GM19193 (cell line): ENCODE measurements at regions not wholly inside any gene's neighbourhood (a gene's known extent, or its start where the extent isn't known, plus 50 kb on each side); places are given as distances from the start of the nearest gene placed in this dataset.

ENCODE experiments used
- POLR2A ChIP-seq: IDR thresholded peaks from 4 replicates; pipeline ENCODE4 v1.6.1; 2011; ENCODE audit not compliant: insufficient read depth, insufficient read length; ENCODE audit errors: extremely low read depth

- no peak for TF ChIP-seq POLR2A
These were observed 319.4 kb downstream of the ZFHX3 start for GRCh38 chr16:72728516-72728915.

- no peak for TF ChIP-seq POLR2A
These were observed 320.4 kb downstream of the ZFHX3 start for GRCh38 chr16:72727565-72727964.

DNA sequence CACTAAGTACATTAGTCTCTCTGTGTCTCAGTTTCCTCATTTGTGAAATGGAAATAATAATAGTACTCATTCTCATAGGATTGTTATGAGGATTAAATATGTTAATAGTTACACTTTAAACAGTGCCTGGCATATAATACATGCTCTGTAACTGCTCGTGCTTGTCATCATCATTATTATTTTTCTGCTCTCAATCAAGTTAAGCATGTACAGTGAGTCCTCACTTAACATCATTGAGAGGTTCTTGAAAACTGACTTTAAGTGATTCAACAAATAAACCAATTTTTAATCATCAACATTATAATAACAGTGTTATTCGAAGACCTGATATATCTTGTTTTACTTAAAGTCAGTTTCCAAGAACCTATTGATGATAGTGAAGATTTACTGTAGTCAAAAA, 322.3 kb downstream of the ZFHX3 start:
- TF ChIP-seq POLR2A, result no peak

GRCh38 chr16:72723781-72724180, 324.1 kb downstream of the ZFHX3 start:
- no peak for TF ChIP-seq POLR2A

DNA sequence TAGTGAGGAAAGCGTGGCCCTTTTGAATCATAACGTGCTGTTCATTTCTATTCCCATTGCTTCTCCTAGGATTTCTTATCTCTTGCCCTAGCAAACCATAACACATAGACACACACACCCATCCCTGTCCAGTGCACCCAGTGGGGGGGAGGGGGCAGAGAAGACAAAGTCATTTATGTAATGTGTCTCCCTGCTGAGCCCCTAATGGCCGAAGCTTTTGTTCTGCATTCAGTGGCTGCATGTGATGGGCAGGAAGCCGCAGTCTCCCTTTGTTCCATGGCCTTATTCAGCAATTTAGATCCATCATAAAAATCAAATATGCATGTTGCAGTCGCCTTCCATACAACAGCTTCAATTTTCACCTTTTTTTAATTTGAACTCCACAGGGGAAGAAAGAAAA, 325.4 kb downstream of the ZFHX3 start:
- TF ChIP-seq POLR2A, result no peak

DNA sequence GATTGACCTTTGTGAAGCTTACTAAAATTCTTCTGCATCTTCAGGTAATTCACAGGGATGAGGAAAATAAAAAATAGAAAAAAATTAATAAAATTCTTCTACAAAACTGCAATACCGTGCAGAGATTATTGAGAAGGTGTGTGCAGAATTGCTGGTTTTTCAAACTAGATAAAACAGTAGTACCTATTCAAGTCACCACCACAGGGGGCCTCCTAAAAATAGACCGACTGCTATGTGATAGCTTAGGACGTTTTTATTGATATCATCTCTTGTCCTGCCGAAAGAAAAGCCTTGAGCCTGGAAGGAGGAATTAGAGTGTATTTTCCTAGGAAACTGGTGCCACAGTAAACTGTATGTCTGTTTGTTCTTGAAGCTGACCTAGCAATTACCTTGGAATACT, 325.9 kb downstream of the ZFHX3 start:
- no peak for TF ChIP-seq POLR2A

- TF ChIP-seq POLR2A, result no peak
These were observed 332.7 kb downstream of the ZFHX3 start for GRCh38 chr16:72715267-72715666.

- TF ChIP-seq POLR2A, result no peak
These were observed 336.1 kb downstream of the ZFHX3 start for GRCh38 chr16:72711823-72712222.

- no peak for TF ChIP-seq POLR2A
These were observed 342.1 kb downstream of the ZFHX3 start for GRCh38 chr16:72705801-72706200.

- no peak for TF ChIP-seq POLR2A
These were observed 343.1 kb downstream of the ZFHX3 start for GRCh38 chr16:72704746-72705372.

DNA sequence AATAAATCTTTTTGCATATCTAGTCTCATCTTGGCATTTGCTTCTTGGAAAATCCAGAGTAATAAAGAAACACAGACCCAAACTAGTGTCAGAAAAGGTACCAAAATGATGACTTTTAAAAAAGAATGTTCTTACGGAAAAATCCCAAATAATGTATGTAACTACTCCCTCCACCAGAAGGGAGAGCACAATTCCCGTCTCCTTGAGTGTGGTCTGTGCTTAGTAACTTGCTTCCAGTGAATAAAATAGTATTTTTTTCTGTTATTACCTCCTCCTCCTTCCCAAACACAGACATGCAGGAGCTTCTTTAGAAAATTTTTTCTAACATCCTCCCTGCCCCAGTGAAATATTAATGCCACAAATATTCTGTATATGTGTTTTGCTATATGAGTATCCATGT, 358.1 kb downstream of the ZFHX3 start:
- no peak for TF ChIP-seq POLR2A

DNA sequence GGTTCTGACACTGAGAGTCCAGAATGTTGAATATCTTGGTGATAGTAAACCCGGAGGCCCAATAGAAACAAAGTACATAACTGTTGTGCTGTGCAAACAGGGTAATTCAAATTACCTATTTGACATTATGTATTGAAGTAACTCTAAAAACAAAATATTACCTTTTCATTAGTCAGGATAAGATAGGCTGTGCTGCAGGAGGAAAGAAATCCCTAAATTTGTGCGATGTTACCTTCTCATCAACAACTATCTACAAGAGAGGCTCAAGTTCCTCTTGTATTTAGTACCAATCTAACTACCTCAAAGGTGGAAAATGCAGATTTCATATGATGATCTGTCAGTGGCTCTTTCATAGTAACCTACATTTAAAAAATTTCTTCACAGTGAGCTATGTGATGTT, 367.2 kb downstream of the ZFHX3 start:
- TF ChIP-seq POLR2A, result no peak

DNA sequence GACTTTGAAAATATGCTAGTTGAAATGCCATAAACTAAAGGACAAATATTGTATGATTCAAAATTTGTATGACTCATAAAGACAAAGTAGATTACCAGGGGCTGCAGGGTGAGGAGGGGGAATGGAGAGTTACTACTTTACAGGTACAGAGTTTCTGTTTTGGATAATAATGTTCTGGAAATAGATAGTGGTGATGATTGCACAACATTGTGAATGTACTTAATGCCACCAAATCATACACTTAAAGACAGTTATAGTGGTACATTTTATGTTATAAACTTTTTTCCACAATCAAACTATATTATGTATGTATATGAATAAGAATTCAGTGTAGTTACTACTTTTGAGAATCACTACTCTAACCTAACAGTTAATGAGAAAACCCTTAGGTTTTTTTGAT, 368.1 kb downstream of the ZFHX3 start:
- no peak for TF ChIP-seq POLR2A

DNA sequence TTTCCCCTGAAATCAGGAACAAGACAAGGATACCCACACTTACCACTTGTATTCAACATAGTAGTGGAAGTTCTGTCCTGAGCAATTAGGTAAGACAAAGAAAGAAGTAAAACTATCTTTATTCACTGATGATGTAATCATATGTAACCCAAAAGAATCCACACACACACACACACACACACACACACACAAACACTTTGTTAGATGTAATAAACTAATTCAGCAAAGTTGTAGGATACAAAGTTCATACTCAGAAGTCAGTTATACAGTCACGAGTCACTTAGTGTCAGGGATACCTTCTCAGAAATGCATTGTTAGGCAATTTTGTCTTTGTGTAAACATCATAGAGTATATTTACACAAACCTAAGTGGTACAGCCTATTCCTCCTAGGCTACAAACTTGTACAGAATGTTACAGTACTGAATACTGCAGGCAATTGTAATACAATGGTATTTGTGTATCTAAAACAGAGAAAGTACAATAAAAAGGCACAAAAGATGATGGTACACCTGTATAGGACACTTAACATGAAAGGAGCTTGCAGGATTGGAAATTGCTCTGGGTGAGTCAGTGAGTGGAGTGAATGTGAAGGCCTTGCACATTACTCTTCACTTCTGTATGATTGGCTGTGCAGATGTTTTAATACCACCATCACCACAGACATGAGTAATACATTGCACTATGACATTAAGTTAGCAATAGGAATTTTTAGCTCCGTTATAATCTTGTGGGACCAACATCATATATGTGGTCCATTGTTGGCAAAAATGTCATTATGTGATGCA, 370.1 kb downstream of the ZFHX3 start:
- no peak for TF ChIP-seq POLR2A

- TF ChIP-seq POLR2A, result no peak
These were observed 374.8 kb downstream of the ZFHX3 start for GRCh38 chr16:72673118-72673517.

DNA sequence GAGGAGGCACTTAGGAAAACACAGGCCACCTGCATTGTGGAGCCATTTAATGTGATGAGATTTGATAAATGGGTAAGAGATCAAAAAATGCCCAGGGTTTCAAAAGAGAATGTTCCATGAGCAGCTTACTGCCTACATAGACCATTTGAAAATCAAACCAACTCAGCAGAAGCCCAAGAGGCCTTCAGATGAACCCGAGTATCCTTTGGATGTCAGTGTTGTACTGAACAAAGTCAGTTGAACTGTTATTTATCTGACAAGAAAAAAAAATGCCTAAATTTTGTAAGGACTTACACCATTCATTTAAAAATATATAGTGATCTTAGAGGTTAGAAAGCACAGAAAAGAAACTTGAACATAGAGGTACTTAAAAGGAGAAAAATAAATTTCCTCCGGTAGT, 381.7 kb downstream of the ZFHX3 start:
- no peak for TF ChIP-seq POLR2A
